HG02610 (cell line): ENCODE measurements at regions not wholly inside any gene's neighbourhood (a gene's known extent, or its start where the extent isn't known, plus 50 kb on each side); places are given as distances from the start of the nearest gene placed in this dataset.
A peak's percentile ranks its signal among the peaks of the same experiment; 100 is the strongest.
"Not testable (repeated sequence)": the region's sequence is repeated elsewhere in the genome, so short reads cannot be mapped to it uniquely, and the experiment has no call there.

Experiments used
- ATAC-seq: cut with Tn5 transposase; IDR thresholded peaks from one replicate; pipeline ENCODE4 v1.9.1; 2021; ENCODE audit warnings: mild to moderate bottlenecking, moderate library complexity; ENCODE audit not compliant: unreplicated experiment

DNA sequence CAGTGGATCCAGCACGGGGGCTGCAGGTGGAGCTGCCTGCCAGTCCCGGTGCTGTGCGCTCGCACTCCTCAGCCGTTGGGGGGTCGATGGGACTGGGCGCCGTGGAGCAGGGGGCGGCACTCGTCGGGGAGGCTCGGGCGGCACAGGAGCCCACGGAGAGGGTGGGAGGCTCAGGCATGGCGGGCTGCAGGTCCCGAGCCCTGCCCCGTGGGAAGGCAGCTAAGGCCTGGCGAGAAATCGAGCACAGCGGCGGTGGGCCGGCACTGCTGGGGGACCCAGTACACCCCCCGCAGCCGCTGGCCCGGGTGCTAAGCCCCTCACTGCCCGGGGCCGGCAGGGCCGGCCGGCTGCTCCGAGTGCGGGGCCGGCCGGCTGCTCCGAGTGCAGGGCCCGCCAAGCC is 52.3 kb upstream of the MARK1 start:
- ATAC-seq: not testable (repeated sequence)

- ATAC-seq: not testable (repeated sequence)
Measured at GRCh38 chr1:220475141-220475540, 52.8 kb upstream of the MARK1 start.

DNA sequence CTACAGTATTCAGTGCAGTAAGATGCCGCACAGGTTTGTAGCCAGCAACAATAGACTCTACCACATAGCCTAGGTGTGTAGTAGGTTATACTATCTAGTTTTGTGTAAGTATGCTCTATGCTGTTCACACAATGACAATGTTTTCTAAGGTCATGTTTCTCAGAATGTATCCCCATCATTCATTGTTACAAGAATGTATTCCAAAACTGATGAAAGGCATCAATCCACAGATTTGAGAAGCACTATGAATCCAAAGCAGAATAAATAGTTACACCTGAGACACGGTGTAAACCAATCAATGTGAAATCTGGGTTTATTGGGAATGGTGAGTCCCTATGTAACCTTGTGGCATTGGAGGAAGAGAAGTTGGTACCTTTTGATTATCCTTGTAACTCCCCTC is 54.5 kb upstream of the MARK1 start:
- ATAC-seq: no peak

DNA sequence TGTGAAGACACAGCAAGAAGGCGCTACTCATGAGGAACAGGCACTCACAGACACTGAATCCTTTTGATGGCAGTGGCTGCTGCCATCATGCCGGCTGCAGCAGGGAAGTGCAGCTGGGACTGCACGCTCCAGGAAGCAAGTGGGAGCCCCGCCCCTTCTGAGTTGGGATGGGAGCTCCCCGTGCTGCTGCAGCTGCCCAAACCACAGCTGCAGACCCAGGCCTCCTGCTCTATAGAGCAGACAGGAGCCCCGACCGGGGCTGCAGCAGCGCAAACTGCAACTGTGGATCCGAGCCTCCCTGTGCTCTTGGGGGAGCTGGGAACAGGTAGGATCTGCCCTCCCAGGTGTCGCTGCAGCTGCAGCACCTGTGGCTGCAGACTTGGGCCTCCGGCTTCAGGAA is 65.2 kb upstream of the MARK1 start:
- ATAC-seq: no peak

DNA sequence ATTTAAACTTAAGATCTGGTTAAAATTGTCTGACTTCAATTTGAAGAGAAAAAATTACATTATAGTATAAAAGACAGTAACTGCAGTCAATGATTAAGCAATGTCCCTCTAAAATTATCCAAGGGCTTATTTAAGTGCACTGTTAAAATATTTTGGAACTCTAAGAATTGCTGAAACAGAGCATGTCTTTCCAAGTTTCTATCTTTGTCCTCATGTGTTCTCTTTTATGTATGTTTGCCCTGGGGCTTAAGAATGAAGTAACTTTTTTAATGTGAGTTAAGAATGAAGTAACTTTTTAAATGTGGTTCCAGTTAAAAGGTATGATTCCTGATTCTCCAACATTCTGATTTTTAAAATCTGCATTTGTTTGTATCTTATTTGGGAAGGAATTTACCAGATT is 69.0 kb upstream of the MARK1 start:
- no peak for ATAC-seq

DNA sequence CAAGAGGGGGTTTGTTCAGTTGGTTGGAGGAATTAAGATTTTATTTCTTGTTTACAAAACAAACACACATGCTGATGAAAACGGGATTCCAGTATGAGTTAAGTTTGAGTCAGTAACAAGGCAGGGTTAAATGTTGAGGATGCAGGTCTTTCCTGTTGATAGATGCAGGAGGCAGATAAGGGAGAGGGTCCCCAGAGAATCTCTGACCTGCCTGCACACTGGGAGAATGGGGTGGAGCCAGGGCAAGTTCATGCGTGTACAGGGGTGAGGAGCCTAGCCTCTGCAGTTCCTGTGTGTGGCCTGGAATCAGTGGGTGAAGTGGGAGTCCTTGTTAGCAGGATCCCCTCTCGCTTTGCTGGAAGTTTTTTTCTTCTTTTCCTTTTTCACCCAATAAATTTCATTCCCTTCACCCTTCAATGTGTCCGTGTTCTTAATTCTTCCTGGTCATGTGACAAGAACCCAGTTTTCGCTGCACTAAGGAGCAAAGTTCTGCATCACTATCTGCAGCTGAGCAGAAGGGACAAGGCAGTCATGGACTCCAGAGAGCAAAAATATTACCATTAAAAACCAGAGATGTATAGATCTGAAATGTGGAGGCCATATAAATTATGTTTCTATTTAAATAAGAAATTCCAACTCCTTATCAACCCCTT is 69.9 kb upstream of the MARK1 start:
- no peak for ATAC-seq

DNA sequence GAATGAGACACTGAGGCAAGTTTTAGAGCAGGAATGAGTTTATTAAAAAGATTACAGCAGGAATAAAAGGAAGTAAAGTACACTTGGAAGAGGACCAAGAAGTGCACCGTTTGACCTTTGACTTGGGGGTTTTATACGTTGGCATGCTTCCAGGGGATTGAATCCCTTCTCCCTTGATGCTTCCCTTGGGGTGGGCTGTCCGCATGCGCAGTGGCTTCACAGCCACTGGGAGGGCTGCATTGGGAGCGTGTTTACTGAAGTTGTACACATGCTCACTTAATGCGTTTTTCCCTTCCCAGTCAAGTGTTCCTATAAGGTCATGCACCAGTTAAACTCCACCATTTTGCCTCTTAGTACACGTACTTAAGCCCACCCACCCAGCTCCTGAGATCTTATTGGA is 72.4 kb upstream of the MARK1 start:
- ATAC-seq: no peak

DNA sequence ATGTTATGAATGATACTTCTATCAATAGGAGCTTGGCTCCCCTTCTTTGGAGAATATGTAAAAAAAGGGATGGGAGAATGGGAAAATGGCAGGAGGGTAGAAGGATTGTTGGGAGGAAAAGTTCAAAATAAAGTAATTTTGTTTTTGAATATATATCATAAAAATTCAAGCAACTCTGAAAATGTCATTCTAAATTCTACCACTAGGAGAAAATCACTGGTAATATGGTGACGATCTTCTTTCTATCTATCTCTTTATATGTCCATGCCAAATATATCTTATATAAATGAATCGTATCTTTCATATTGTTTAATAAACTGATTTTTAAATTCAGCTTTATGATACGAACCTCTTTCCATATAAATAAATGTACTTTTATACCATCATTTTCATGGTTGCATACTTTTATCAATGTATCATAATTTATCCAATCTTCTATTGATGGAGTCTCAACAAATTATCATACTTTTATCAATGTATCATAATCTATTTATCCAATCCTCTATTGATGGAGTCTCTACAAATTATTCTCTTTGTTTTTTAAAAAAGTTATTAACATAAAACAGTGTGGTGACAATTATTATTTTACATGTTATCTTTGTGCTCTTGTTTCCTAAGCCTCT is 73.7 kb upstream of the MARK1 start:
- no peak for ATAC-seq

GRCh38 chr1:220453371-220453770 is 74.6 kb upstream of the MARK1 start:
- no peak for ATAC-seq

- ATAC-seq: no peak
Measured at GRCh38 chr1:220451532-220451931, 76.4 kb upstream of the MARK1 start.

GRCh38 chr1:220450927-220451326 is 77.0 kb upstream of the MARK1 start:
- no peak for ATAC-seq

- peak; percentile 46 for ATAC-seq
Measured at GRCh38 chr1:220448217-220448616, 79.7 kb upstream of the MARK1 start.

- ATAC-seq: not testable (repeated sequence)
Measured at GRCh38 chr1:220444586-220444985, 83.3 kb upstream of the MARK1 start.

DNA sequence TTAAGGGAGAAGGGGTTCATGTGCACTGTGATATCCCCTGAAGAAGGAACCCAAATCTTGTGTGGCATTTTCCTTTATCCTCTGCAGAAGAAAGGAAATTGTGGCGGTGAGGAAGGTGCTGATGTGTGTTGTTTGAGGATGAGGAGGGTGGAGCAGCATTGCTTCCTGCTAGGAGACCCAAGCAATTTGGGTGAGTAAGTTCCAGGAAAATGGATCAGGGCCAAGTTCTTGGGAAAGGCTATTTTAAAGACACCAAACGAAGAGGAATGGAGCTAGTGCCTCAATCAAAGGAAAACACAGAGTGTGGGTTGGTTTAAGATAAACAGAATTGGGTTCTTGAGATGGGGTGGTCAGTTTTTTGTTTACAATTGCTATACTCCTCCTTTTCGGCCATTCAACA is 86.7 kb upstream of the MARK1 start:
- no peak for ATAC-seq

DNA sequence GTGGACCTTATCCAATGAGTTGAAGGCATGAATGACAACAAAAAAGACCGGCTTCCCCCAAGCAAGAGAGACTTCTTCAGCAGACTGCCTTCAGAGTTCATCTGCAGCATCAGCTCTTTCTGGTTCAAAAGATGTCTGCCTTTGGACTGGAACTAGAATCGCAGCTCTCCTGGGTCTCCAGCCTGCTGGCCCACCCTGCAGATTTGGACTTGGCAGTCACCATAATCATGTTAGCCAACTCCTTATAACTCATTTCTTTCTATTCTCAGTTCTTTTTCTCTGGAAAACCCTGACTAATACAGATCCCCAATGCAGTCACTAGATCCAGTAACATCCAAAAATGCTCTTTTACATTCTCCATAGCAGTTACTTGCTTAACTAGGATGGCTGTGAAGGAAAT is 89.2 kb upstream of the MARK1 start:
- no peak for ATAC-seq

- ATAC-seq: no peak
Measured at GRCh38 chr1:220432408-220432807, 95.5 kb upstream of the MARK1 start.

DNA sequence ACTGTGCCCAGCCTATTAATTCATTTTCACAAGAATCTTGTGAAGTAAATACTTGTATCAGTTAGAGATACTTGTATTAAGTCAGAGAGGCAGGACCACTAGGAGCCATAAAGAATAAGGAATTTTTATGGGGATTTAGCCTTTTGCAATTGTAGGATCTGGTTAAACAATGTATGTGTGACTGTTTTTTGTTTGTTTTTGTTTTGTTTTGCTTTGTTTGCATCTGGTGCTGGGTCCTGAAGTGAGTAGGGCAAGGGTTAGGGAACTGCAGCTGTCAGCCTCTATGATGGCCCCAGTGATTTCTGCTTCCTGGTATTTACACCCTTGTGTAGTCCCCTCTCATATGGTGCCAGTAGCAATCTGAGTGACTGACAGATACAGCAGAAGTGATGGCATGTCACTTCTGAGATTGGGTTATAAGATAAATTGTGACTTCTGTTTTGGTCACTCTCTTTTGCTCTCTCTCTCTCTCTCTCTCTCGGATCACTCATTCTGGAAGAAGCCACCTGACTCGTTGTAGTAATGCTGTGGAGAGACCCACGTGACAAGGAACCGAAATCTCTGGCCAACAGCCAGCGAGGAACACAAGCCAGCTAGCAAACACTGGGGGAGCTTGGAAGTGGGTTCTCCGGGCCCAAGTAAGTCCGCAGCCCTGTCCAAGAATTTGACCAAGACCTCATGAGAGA is 96.2 kb upstream of the MARK1 start:
- ATAC-seq: no peak

DNA sequence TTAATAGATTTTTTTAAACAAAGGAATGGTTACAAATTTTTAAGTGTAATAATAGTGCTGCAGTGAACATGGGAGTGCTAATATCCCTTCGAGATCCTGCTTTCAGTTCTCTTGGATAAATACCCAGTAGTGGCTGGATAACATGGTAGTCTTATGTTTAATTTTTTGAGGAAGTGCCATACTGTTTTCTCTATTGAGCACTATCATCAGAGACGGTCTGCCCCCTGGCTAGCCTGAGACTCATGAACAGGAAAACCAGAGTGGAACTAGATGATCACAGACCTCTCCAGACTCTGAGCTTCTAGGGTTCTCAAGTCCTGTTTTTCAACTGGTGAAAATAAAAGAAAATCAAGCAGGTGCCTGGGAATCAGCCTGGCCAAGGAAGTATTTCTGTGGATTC is 97.3 kb upstream of the MARK1 start:
- no peak for ATAC-seq

DNA sequence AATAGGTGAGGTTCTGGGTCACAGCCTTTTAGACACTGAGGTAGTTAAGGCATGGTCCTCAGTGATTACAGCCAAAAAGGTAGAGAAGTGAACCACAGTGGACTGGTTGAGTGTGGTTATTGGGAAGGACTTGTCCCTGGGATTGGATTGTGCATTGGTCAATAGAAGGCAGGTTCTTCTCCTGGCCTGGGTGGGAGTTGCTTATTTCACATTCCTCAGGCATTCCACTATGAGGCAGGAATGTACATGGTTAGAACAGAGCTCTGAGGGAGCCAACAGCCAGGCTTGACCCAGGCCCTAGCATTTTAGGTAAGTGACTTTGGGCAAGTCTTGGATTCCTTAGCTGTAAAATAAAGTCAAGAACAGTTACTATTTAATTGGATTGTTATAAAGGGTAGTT is 97.9 kb upstream of the MARK1 start:
- ATAC-seq: no peak

GRCh38 chr1:220426989-220427388 is 100.9 kb upstream of the MARK1 start:
- no peak for ATAC-seq

- ATAC-seq: no peak
Measured at GRCh38 chr1:220425852-220426251, 102.1 kb upstream of the MARK1 start.

GRCh38 chr1:220421508-220421907 is 106.4 kb upstream of the MARK1 start:
- no peak for ATAC-seq
